ENCODE measurements at regions not wholly inside any gene's neighbourhood (a gene's known extent, or its start where the extent isn't known, plus 50 kb on each side); places are given as distances from the start of the nearest gene placed in this dataset.

GRCh38 chr7:18370633-18371032 lies 124.9 kb upstream of the HDAC9 start:
- no peak for DNase-seq

- DNase-seq = no peak
Measured at GRCh38 chr7:18378989-18379605, 116.5 kb upstream of the HDAC9 start.

DNA sequence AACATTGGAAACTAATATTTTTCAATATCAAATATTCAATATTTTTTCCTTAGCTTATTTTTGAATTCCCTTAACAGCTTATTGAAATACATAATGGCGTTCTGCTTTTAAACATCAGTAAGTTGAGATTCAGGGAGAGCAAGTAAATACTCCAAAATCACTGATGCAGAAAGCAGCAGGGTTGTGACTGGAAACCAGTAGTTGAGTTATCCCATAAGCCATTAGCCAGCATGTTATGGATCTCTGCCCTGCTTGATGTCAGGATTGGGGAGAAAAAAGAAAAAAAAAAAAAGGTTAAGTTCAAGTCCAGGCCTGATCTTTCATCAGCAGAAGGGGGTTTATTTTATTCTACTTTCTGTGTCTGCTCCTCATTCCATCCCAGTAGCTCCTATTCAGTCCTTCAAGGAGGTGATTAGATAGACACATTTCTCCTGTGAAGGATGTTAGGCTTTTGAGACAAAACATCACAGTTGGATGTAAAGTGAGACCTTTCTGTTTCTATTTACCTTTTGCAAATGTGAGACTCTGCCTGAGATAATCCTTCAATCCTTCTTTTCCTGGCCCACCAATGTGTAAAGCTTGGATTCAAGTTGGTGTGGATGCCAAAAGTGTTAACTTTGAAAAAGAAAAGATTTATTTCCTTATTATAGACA lies 110.9 kb upstream of the HDAC9 start:
- DNase-seq = peak in 1 of 2 experiments; percentile 30

DNA sequence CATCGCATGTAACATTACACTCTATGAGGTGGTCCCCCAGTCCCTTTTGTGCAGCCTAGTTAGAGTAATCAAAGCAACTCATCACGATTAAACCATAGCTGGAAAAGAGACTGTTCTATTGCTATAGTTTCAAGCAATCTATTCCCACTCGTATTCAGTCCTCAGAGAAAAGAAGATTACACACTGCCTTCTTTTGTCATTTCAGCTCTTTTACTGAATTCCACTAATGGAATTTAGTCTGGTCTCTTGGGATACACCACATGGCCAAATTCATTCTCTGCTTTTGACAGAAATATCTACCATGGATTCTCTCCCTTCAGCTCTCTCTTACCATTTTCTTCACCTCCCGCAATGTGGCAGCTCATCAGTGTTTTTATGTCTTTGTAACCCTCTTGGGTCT lies 108.9 kb upstream of the HDAC9 start:
- DNase-seq = no peak

GRCh38 chr7:18387191-18387735 lies 108.3 kb upstream of the HDAC9 start:
- DNase-seq = no peak

DNA sequence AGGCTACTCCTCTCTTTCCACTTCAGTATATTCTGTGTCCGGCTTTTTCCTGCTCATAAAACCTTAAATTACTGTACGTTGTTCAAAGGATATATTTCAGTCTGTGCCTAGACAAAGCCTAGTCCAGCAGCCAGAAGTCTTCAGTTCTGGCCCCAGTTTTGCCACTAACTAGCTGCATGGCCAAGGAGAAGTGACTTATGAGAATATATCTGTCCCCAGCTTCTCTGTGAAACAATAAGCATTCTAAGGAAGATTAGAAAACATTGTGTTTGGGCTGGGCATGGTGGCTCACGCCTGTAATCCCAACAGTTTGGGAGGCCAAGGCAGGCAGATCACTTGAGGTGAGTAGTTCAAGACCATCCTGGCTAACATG lies 105.0 kb upstream of the HDAC9 start:
- no peak for DNase-seq

GRCh38 chr7:18393465-18394118 lies 102.0 kb upstream of the HDAC9 start:
- DNase-seq = no peak

DNA sequence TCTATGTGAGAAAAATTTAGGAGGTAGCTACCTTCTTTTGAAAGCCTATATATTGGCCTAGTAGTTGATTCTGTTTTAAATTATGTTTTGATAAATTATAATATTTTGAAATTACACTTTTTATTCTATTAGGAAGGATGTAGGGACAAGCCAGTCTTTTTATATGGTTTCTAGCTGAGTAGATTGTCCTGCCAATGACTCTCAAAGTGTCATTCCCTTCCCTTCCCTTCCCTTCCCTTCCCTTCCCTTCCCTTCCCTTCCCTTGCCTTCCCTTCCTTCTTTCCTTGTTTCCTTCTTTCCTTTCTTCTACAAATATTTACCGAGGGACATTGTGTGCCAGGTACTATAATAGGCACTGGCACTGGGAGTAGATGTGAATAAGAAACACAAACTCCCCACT lies 99.7 kb upstream of the HDAC9 start:
- DNase-seq = no peak

- DNase-seq = no peak
Measured at GRCh38 chr7:18396953-18397352, 98.6 kb upstream of the HDAC9 start.

DNA sequence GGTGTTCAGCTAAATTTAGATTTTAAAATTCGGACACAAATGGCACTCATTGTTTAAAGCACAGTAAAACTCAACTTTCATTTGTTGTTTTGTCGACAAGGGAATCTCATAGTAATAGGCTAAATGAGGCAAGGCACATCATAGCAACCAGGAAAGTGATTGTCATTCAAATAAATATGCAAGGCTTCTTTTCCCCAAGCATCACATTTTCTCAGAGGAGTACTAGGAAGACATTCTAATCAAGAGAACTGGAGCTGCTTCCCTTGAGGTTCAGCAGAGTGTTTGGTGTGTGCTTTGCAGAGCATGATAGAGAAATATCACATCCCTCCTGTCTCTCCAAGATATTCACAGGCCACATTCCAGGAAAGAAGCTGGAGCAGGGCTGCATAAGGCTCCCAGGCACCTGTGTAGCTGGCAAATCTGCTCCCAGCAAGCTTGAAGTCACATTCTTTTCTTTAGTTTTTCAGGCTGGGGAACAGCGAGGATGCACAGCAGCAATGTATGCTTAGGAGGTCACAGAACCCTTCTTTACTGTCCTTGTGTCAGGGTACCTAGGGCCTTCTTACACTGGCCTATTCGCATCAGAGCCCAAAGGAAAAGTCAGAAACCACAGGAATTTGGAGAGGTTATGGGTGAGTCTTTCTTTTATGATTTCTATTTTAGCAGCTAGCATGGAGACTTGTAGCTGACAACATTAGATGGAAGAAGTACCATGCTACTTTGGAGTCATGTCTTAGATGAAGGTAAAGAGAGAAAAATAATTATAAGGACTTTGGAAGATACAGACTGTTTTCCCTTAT lies 95.9 kb upstream of the HDAC9 start:
- no peak for DNase-seq

DNA sequence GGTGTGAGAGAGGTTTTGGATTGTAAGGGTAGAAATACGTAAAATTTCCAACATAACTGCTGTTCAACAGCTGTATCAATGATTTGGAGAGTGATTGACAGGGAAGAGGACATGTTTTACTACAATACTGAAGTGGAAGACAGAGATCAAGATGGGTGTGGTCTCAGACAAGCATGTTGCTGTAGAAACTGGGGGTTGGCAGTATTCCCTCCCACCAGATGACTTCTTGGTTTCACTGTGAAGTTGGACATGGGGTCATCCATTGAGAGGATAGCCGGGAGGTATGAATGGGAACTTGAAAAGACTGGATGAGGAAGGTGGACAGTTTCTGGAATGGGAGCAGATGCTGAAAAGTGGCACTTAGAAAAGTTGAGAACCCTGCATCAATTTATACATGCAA lies 95.3 kb upstream of the HDAC9 start:
- DNase-seq = no peak

DNA sequence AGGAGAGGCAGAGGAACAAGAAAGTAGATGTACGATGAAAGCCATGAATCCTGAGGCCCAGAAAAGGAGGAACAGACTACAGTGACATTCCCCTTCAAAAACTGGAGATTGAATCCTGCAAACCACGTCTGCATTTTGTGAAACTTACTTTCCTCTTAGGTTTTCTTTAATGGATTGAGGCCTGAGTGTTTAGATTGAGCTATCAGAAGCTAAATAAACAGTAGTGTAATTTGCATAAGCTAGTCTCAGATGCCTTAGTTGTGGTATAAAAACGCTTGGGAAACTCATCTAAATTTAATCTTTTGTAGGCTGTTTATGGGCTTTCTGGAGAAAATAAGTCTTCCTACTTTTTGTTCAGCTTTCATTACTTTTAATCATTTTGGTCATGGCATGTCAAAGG lies 94.8 kb upstream of the HDAC9 start:
- DNase-seq = no peak

- no peak for DNase-seq
Measured at GRCh38 chr7:18401757-18402156, 93.8 kb upstream of the HDAC9 start.

DNA sequence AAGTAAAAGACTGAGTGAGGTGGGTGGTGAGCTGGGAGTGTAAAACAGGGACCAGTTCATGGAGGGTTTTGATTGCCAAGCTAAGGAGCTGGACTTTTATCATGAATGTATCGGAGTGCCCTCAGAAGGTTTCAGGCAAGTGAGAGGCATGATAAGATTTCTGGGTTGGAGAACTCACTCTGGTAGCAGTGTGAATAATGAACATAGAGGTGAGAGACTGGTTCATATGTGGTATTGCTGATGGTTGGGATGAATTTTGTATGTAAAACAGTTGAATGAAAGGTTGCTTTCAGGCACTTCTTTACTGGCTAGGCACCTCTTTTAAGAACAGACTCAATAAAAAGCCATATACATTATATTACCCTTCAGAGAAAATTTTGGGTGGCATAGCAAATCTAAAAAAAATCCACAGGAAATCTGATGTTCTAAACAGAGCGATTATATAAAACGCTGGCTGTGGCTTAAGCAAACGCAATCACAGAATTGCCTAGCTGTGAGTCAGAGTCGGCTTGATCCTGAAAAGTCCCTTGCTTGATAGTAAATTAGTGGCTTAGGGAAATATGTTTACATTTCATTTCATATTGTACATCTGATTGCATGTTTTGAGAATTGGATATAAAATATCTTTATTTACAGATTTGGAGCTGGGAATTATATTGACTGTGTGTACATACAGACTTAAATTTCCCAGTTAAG lies 92.9 kb upstream of the HDAC9 start:
- DNase-seq = no peak

DNA sequence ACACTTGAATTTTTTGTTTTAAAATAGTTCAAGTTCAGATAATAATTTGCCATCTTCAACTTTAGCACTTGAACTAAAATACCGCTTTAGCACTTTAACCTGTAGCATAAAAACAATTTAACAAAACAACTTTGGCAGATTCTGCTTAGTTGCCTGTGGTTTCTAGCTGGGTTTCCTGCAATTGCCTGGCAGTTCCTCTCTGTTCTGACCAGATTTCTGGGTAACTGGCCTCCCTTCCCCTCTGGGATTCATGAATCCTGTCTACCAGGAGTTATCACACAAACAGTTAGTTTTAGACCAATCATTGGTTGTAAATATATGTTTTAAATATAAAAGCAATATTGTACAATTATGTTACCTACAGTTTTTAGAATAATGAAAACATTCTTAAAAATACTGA lies 89.8 kb upstream of the HDAC9 start:
- DNase-seq = no peak

GRCh38 chr7:18407385-18407784 lies 88.2 kb upstream of the HDAC9 start:
- DNase-seq = no peak

- no peak for DNase-seq
Measured at GRCh38 chr7:18408461-18408860, 87.1 kb upstream of the HDAC9 start.

GRCh38 chr7:18408868-18409267 lies 86.7 kb upstream of the HDAC9 start:
- no peak for DNase-seq

GRCh38 chr7:18413447-18413846 lies 82.1 kb upstream of the HDAC9 start:
- DNase-seq = no peak

DNA sequence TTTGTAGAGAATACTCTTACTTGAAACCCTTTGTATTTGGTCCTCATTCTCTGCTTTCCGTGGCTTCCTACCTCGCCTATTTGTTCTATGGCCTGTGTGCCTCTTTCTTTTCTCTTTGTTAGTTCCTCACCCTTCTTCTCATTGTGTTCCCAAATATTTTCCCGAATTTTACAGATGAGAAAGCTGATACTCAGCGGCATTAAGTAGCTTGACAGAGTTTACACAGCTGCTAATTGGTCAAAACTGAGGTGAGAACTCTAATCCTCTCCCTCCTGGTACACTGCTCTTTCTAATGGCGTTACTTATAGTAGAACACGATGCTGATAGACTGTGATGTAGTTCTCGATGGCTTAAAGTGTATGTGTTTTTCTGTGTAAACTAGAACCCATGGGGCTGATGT lies 80.7 kb upstream of the HDAC9 start:
- DNase-seq = no peak

GRCh38 chr7:18416988-18417387 lies 78.6 kb upstream of the HDAC9 start:
- no peak for DNase-seq

- DNase-seq = no peak
Measured at GRCh38 chr7:18419456-18419855, 76.1 kb upstream of the HDAC9 start.

DNA sequence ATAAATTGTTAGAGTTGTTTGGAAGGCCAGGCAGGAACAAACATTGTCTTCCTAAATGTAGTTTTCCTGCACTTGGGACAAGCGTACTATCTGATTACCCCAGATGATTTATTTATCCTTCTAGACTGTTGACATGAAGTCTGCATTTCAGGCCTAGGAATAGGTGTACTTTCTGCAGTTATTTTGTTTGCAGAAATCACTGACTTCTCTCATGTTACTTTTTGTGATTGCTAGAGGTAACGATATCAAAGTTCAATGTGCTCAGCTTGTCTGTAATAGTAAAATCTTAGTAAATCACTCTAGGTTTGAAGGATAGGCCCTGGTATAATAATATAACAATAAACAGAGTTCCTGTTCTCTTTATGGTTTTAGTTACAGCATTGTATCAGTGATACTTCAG lies 75.4 kb upstream of the HDAC9 start:
- DNase-seq = no peak
